Neural cell (in vitro differentiated cells): ENCODE measurements at regions not wholly inside any gene's neighbourhood (a gene's known extent, or its start where the extent isn't known, plus 50 kb on each side); places are given as distances from the start of the nearest gene placed in this dataset.

ENCODE experiments used
- H2AFZ ChIP-seq: fragments of 200-600, 300-800 bp; sonication (generic), shearing (Covaris generic); 2 replicates; pipeline ENCODE4 v1.6.0; 2014; ENCODE audit warnings: low read depth, mild to moderate bottlenecking, antibody characterized with exemption, low read length, moderate library complexity
- H3F3A ChIP-seq: fragments of 200-600 bp; shearing (Covaris generic); 2 replicates; pipeline ENCODE4 v1.6.1; 2016; ENCODE audit warnings: mild to moderate bottlenecking, moderate library complexity, mixed read lengths, antibody characterized with exemption, low read length; ENCODE audit not compliant: insufficient read depth, poor library complexity, severe bottlenecking
- H3K27ac ChIP-seq: fragments of 200-600, 300-800 bp; sonication (generic), shearing (Covaris generic); 2 replicates; pipeline ENCODE4 v1.5.1; 2014; ENCODE audit warnings: mild to moderate bottlenecking, low read length, moderate library complexity
- H3K27me3 ChIP-seq: fragments of 300-800, 200-600 bp; sonication (generic), shearing (Covaris generic); 2 replicates; pipeline ENCODE4 v1.6.0; 2014; ENCODE audit warnings: mild to moderate bottlenecking, low read depth, low read length, moderate library complexity; ENCODE audit not compliant: insufficient read depth
- H3K36me3 ChIP-seq: fragments of 300-800, 200-600 bp; sonication (generic), shearing (Covaris generic); 2 replicates; pipeline ENCODE4 v1.5.1; 2014; ENCODE audit warnings: mild to moderate bottlenecking, antibody characterized with exemption, low read length, moderate library complexity; ENCODE audit not compliant: insufficient read depth
- H3K4me2 ChIP-seq: fragments of 300-800, 200-600 bp; sonication (generic), shearing (Covaris generic); 2 replicates; pipeline ENCODE4 v1.6.0; 2014; ENCODE audit warnings: mild to moderate bottlenecking, low read length
- H3K4me3 ChIP-seq: fragments of 300-800, 200-600 bp; sonication (generic), shearing (Covaris generic); 2 replicates; pipeline ENCODE4 v1.5.1; 2014; ENCODE audit warnings: mild to moderate bottlenecking, low read length, moderate library complexity
- H3K79me2 ChIP-seq: fragments of 200-600 bp; shearing (Covaris generic); replicated peaks from 2 replicates; pipeline ENCODE4 v1.6.0; 2014; ENCODE audit warnings: mild to moderate bottlenecking, low read length, moderate library complexity; ENCODE audit not compliant: insufficient read depth
- H3K9ac ChIP-seq: fragments of 300-800, 200-600 bp; sonication (generic), shearing (Covaris generic); 2 replicates; pipeline ENCODE4 v1.6.1; 2016; ENCODE audit warnings: mild to moderate bottlenecking, low read length, mixed read lengths
- H3K9me2 ChIP-seq: fragments of 200-600 bp; shearing (Covaris generic); 2 replicates; pipeline ENCODE4 v1.6.1; 2016; ENCODE audit warnings: mild to moderate bottlenecking, low read length, mixed read lengths; ENCODE audit not compliant: insufficient read depth
- H3K9me3 ChIP-seq: fragments of 200-600, 300-800 bp; sonication (generic), shearing (Covaris generic); 2 replicates; pipeline ENCODE4 v1.6.1; 2016; ENCODE audit warnings: mild to moderate bottlenecking, mixed run types, low read length, moderate library complexity, mixed read lengths
- H4K20me1 ChIP-seq: fragments of 200-600 bp; shearing (Covaris generic); 2 replicates; pipeline ENCODE4 v1.6.1; 2016; ENCODE audit warnings: mild to moderate bottlenecking, mixed run types; ENCODE audit not compliant: insufficient read depth
- CTCF ChIP-seq: fragments of 450-650 bp; IDR thresholded peaks from 2 replicates; pipeline ENCODE4 v1.5.1; 2014; ENCODE audit warnings: antibody characterized with exemption, mild to moderate bottlenecking, moderate library complexity; ENCODE audit not compliant: poor library complexity, severe bottlenecking
- EP300 ChIP-seq: fragments of 450-650 bp; conservative IDR thresholded peaks from 2 replicates; pipeline ENCODE4 v1.6.1; 2014; ENCODE audit warnings: antibody characterized with exemption, mild to moderate bottlenecking, moderate library complexity; ENCODE audit not compliant: poor library complexity, severe bottlenecking
- EZH2 ChIP-seq: fragments of 200-600, 300-800 bp; shearing (Covaris generic), sonication (generic); IDR thresholded peaks from 2 replicates; pipeline ENCODE4 v1.6.1; 2014; ENCODE audit warnings: antibody characterized with exemption, low read length, borderline replicate concordance, mild to moderate bottlenecking; ENCODE audit not compliant: insufficient read depth, poor library complexity, severe bottlenecking
- MXI1 ChIP-seq: fragments of 450-650 bp; conservative IDR thresholded peaks from 2 replicates; pipeline ENCODE4 v1.6.1; 2014; ENCODE audit warnings: antibody characterized with exemption, mild to moderate bottlenecking; ENCODE audit not compliant: poor library complexity, severe bottlenecking
- POLR2AphosphoS5 ChIP-seq: IDR thresholded peaks from 2 replicates; pipeline ENCODE4 v1.6.1; 2012
- RAD21 ChIP-seq: fragments of 450-650 bp; conservative IDR thresholded peaks from 2 replicates; pipeline ENCODE4 v1.6.1; 2014; ENCODE audit warnings: antibody characterized with exemption, mild to moderate bottlenecking, moderate library complexity
- REST ChIP-seq: IDR thresholded peaks from 2 replicates; pipeline ENCODE4 v1.6.1; 2012; ENCODE audit warnings: borderline replicate concordance
- SMC3 ChIP-seq: fragments of 450-650 bp; conservative IDR thresholded peaks from 2 replicates; pipeline ENCODE4 v1.6.1; 2014; ENCODE audit warnings: antibody characterized with exemption, mild to moderate bottlenecking, moderate library complexity; ENCODE audit not compliant: poor library complexity
- TAF1 ChIP-seq: IDR thresholded peaks from 2 replicates; pipeline ENCODE4 v1.6.1; 2012; ENCODE audit warnings: low read depth

- no peak overlapping the region for H3K27ac ChIP-seq
These were observed 54.7 kb upstream of the PRDM11 start for GRCh38 chr11:45091563-45092403.

GRCh38 chr11:45092404-45092785, 54.0 kb upstream of the PRDM11 start:
- TF ChIP-seq RAD21 (no peak), TAF1 (no peak), POLR2AphosphoS5 (no peak), MXI1 (no peak), SMC3 (no peak)
- no peak overlapping the region for H2AFZ ChIP-seq
- H3K27ac ChIP-seq = no peak overlapping the region
- H3K9me2 ChIP-seq = no peaks in the 10 kb centered on the region
- no peak overlapping the region for H3K9ac ChIP-seq
- no peaks in the 10 kb centered on the region for H4K20me1 ChIP-seq
- H3K4me3 ChIP-seq = no peak overlapping the region
- H3K4me2 ChIP-seq = no peak overlapping the region
- H3K27me3 ChIP-seq = no peaks in the 10 kb centered on the region
- H3K79me2 ChIP-seq = no peaks in the 10 kb centered on the region
- H3K9me3 ChIP-seq = no peaks in the 10 kb centered on the region
- no peaks in the 10 kb centered on the region for H3K36me3 ChIP-seq
- no peaks in the 10 kb centered on the region for H3F3A ChIP-seq

More at GRCh38 chr11:45091563-45092403, 54.7 kb upstream of the PRDM11 start:
- TF ChIP-seq REST (no peak), SMC3 (no peak), TAF1 (no peak), EZH2 (no peak), POLR2AphosphoS5 (no peak), RAD21 (no peak), MXI1 (no peak), CTCF (no peak), EP300 (no peak)
- Histone ChIP-seq H3K4me2 (no peak overlapping the region), H3K27me3 (no peaks in the 10 kb centered on the region), H3K4me3 (no peak overlapping the region), H3K9me3 (no peaks in the 10 kb centered on the region), H3K36me3 (no peaks in the 10 kb centered on the region), H3F3A (no peaks in the 10 kb centered on the region), H2AFZ (no peak overlapping the region), H3K79me2 (no peaks in the 10 kb centered on the region), H4K20me1 (no peaks in the 10 kb centered on the region), H3K9me2 (no peaks in the 10 kb centered on the region), H3K9ac (no peak overlapping the region)
